GM12878 (cell line): ENCODE measurements at regions not wholly inside any gene's neighbourhood (a gene's known extent, or its start where the extent isn't known, plus 50 kb on each side); places are given as distances from the start of the nearest gene placed in this dataset.

Source experiments
- ATF2 ChIP-seq: IDR thresholded peaks from 2 replicates; pipeline ENCODE4 v1.6.1; 2012; ENCODE audit warnings: low read length, inconsistent platforms
- ATF7 ChIP-seq: fragments of 450-650 bp; IDR thresholded peaks from 2 replicates; pipeline ENCODE4 v1.6.1; 2016; ENCODE audit warnings: low read depth, mild to moderate bottlenecking
- CHD2 ChIP-seq: IDR thresholded peaks from 2 replicates; pipeline ENCODE4 v1.6.1; 2011; ENCODE audit warnings: low read depth, low read length, improper control_type of control experiment, borderline replicate concordance
- E2F4 ChIP-seq: IDR thresholded peaks from 2 replicates; pipeline ENCODE4 v1.6.1; 2012; ENCODE audit warnings: low read depth, low read length, improper control_type of control experiment
- EGR1 ChIP-seq, 2 experiments: IDR thresholded peaks; 1 replicate in 1 of 2; 2 replicates in 1 of 2; pipeline ENCODE4 v1.6.1; 2011 to 2012; ENCODE audit warnings: low read depth in 2 of 2, low read length in 2 of 2, borderline replicate concordance in 1 of 2, mild to moderate bottlenecking in 1 of 2, moderate library complexity in 1 of 2
- KDM1A ChIP-seq: fragments of 200-600 bp; sonication (generic); IDR thresholded peaks from 2 replicates; pipeline ENCODE4 v1.6.1; 2016; ENCODE audit warnings: borderline replicate concordance
- SREBF1 ChIP-seq: IDR thresholded peaks from 2 replicates; pipeline ENCODE4 v1.6.1; 2012; ENCODE audit warnings: mild to moderate bottlenecking, low read length
- SREBF2 ChIP-seq: IDR thresholded peaks from 2 replicates; pipeline ENCODE4 v1.6.1; 2012; ENCODE audit warnings: mild to moderate bottlenecking, low read length
- TAF1 ChIP-seq: IDR thresholded peaks from 2 replicates; pipeline ENCODE4 v1.6.1; 2011; ENCODE audit warnings: mild to moderate bottlenecking, low read depth, low read length, borderline replicate concordance
- ZNF217 ChIP-seq: fragments of 450-650 bp; IDR thresholded peaks from 2 replicates; pipeline ENCODE4 v1.6.1; 2017; ENCODE audit warnings: antibody characterized with exemption, mild to moderate bottlenecking
- TF ChIP-seq, protein P1 (sequence below), 3 experiments: IDR thresholded peaks in 2 of 3; conservative IDR thresholded peaks in 1 of 3; 2 replicates each; pipeline ENCODE4 v1.5.1; 2011; ENCODE audit warnings: low read depth in 3 of 3, low read length in 3 of 3, mild to moderate bottlenecking in 3 of 3, control low read depth in 2 of 3, moderate library complexity in 2 of 3, inconsistent platforms in 1 of 3, mixed read lengths in 1 of 3; ENCODE audit not compliant: control insufficient read depth in 2 of 3, insufficient read depth in 1 of 3; ENCODE audit errors: extremely low read depth in 1 of 3
- TF ChIP-seq, protein P2 (sequence below): fragments of 450-650 bp; IDR thresholded peaks from 2 replicates; pipeline ENCODE4 v1.6.1; 2017; ENCODE audit warnings: antibody characterized with exemption, mild to moderate bottlenecking, moderate library complexity

- TF ChIP-seq, protein P1, sequence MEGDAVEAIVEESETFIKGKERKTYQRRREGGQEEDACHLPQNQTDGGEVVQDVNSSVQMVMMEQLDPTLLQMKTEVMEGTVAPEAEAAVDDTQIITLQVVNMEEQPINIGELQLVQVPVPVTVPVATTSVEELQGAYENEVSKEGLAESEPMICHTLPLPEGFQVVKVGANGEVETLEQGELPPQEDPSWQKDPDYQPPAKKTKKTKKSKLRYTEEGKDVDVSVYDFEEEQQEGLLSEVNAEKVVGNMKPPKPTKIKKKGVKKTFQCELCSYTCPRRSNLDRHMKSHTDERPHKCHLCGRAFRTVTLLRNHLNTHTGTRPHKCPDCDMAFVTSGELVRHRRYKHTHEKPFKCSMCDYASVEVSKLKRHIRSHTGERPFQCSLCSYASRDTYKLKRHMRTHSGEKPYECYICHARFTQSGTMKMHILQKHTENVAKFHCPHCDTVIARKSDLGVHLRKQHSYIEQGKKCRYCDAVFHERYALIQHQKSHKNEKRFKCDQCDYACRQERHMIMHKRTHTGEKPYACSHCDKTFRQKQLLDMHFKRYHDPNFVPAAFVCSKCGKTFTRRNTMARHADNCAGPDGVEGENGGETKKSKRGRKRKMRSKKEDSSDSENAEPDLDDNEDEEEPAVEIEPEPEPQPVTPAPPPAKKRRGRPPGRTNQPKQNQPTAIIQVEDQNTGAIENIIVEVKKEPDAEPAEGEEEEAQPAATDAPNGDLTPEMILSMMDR (IDR thresholded peaks at IDR 0.05 in 2 of 3, conservative IDR thresholded peaks at IDR 0.05 in 1 of 3; ENCODE audit: control insufficient read depth in 2 of 3, extremely low read depth in 1 of 3, insufficient read depth in 1 of 3, low read depth in 3 of 3, low read length in 3 of 3), result no peak
- TF ChIP-seq, protein P2, sequence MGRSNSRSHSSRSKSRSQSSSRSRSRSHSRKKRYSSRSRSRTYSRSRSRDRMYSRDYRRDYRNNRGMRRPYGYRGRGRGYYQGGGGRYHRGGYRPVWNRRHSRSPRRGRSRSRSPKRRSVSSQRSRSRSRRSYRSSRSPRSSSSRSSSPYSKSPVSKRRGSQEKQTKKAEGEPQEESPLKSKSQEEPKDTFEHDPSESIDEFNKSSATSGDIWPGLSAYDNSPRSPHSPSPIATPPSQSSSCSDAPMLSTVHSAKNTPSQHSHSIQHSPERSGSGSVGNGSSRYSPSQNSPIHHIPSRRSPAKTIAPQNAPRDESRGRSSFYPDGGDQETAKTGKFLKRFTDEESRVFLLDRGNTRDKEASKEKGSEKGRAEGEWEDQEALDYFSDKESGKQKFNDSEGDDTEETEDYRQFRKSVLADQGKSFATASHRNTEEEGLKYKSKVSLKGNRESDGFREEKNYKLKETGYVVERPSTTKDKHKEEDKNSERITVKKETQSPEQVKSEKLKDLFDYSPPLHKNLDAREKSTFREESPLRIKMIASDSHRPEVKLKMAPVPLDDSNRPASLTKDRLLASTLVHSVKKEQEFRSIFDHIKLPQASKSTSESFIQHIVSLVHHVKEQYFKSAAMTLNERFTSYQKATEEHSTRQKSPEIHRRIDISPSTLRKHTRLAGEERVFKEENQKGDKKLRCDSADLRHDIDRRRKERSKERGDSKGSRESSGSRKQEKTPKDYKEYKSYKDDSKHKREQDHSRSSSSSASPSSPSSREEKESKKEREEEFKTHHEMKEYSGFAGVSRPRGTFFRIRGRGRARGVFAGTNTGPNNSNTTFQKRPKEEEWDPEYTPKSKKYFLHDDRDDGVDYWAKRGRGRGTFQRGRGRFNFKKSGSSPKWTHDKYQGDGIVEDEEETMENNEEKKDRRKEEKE, result no peak
- no peak for TF ChIP-seq TAF1
- no peak for TF ChIP-seq KDM1A
- no peak for TF ChIP-seq ATF2
- no peak for TF ChIP-seq CHD2
- TF ChIP-seq E2F4, result no peak
- TF ChIP-seq ATF7, result no peak
- no peak for TF ChIP-seq SREBF1
- no peak for TF ChIP-seq EGR1 (IDR thresholded peaks at IDR 0.05; ENCODE audit: borderline replicate concordance in 1 of 2, low read depth in 2 of 2, low read length in 2 of 2)
- no peak for TF ChIP-seq ZNF217
- no peak for TF ChIP-seq SREBF2
These were observed 102.3 kb upstream of the ARSJ start (continued) for GRCh38 chr4:114081783-114082182.
